ENCODE measurements at regions not wholly inside any gene's neighbourhood (a gene's known extent, or its start where the extent isn't known, plus 50 kb on each side); places are given as distances from the start of the nearest gene placed in this dataset.
A peak's percentile ranks its signal among the peaks of the same experiment; 100 is the strongest.

DNA sequence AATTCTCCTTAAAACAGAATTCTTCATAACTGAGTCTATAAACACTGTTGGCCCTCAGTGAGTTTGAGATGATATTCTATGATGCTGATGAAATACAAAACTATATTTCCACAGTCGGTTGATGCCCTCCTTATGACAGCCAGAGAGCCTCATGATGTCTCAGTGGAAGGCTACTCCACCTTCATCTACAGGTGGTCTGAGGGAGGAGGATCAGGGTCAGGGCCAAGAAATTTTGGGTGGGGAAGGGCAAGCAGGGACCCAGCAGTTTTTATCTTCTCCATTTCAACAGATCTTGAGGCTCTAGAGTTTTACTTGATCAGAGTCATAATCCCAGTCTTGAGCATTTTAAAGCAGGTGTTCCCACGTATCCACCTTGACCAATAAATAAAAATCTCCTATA, 90.8 kb downstream of the CCDC71L start:
- no peak overlapping the region for H4K12ac ChIP-seq (ENCODE audit: low read depth, low read length)
- no peak overlapping the region for H3K27ac ChIP-seq (ENCODE audit: low read depth, low read length)
- H3K23ac ChIP-seq (ENCODE audit: low read length), result no peak overlapping the region
- DNase-seq, result no peak
- peak overlapping the region; percentile 90 for H2BK120ac ChIP-seq (ENCODE audit: insufficient read depth, low read length, poor library complexity)
- H3K9ac ChIP-seq (ENCODE audit: low read length), result no peak overlapping the region
- no peaks in the 10 kb centered on the region for H3K27me3 ChIP-seq (ENCODE audit: insufficient read depth, low read length)
- no peaks in the 10 kb centered on the region for H3K79me2 ChIP-seq (ENCODE audit: control insufficient read depth, insufficient read depth, low read length, poor library complexity)
- H3K14ac ChIP-seq (ENCODE audit: low read length), result no peak overlapping the region
- no peaks in the 10 kb centered on the region for H3K9me3 ChIP-seq (ENCODE audit: insufficient read depth, low read depth, low read length)
- no peak overlapping the region for H3K4me2 ChIP-seq (ENCODE audit: low read length)
- no peak overlapping the region for H4K8ac ChIP-seq (ENCODE audit: low read depth, low read length)
- H2AFZ ChIP-seq (ENCODE audit: insufficient read depth, low read length, poor library complexity), result no peak overlapping the region
- H3K4me1 ChIP-seq (ENCODE audit: control insufficient read depth in 1 of 2, insufficient read depth in 2 of 2, low read length in 2 of 2), result peaks cover 16 to 25% of the 10 kb centered on the region in 2 experiments
- peak overlapping the region; percentile 82 for H4K91ac ChIP-seq (ENCODE audit: low read depth, low read length)
- H2BK12ac ChIP-seq (ENCODE audit: low read length), result peak overlapping the region; percentile 95
- no peak overlapping the region for H3K4ac ChIP-seq (ENCODE audit: low read depth, low read length)
- peaks cover 10% of the 10 kb centered on the region for H3K79me1 ChIP-seq (ENCODE audit: low read length)
- no peak overlapping the region for H3K4me3 ChIP-seq (ENCODE audit: low read depth, low read length)
- H3K18ac ChIP-seq (ENCODE audit: low read length), result no peak overlapping the region
- H3K36me3 ChIP-seq (ENCODE audit: control insufficient read depth in 1 of 2, insufficient read depth in 2 of 2, low read length in 2 of 2), result no peaks in the 10 kb centered on the region
- H2BK5ac ChIP-seq (ENCODE audit: low read depth, low read length, poor library complexity), result no peak overlapping the region
- WGBS (ENCODE audit: extremely low coverage, insufficient coverage, insufficient read length), result no CpG with 5 or more reads among the region's 2 CpGs
- peak overlapping the region; percentile 93 for H2AK5ac ChIP-seq (ENCODE audit: low read length)

DNA sequence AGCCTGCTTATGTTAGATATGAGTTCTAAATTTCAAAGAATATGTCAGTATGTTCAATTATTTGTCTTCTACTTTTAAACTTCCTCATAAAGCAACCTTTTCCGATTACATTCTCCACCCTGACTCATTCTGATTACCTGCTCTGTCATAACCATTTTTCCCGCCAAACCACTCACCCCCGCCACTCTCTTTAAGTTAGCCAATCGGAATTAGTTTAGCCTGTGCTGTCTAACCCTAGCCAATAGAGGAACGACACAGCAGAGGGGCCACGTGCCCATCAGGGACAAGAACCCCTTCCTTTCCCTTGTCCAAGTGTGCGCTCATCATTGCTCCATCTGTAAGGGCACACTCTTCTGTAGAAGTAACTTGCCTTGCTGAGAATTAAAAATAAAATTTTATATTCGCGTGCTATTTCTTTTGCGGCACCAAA, 91.4 kb downstream of the CCDC71L start:
- Histone ChIP-seq H3K27me3 (ENCODE audit: insufficient read depth, low read length) (no peaks in the 10 kb centered on the region), H3K4me1 (ENCODE audit: control insufficient read depth in 1 of 2, insufficient read depth in 2 of 2, low read length in 2 of 2) (peaks cover 16 to 25% of the 10 kb centered on the region in 2 experiments), H3K23ac (ENCODE audit: low read length) (no peak overlapping the region), H3K18ac (ENCODE audit: low read length) (no peak overlapping the region), H4K91ac (ENCODE audit: low read depth, low read length) (peak overlapping the region; percentile 77), H3K79me1 (ENCODE audit: low read length) (peaks cover 10% of the 10 kb centered on the region), H3K14ac (ENCODE audit: low read length) (peak overlapping the region; percentile 41), H2BK120ac (ENCODE audit: insufficient read depth, low read length, poor library complexity) (peak overlapping the region; percentile 62), H2AFZ (ENCODE audit: insufficient read depth, low read length, poor library complexity) (no peak overlapping the region), H4K12ac (ENCODE audit: low read depth, low read length) (no peak overlapping the region), H2BK12ac (ENCODE audit: low read length) (peak overlapping the region; percentile 48), H3K9ac (ENCODE audit: low read length) (no peak overlapping the region), H3K4me3 (ENCODE audit: low read depth, low read length) (no peak overlapping the region), H3K36me3 (ENCODE audit: control insufficient read depth in 1 of 2, insufficient read depth in 2 of 2, low read length in 2 of 2) (no peaks in the 10 kb centered on the region), H3K4ac (ENCODE audit: low read depth, low read length) (peak overlapping the region; percentile 10), H3K9me3 (ENCODE audit: insufficient read depth, low read depth, low read length) (no peaks in the 10 kb centered on the region), H2BK5ac (ENCODE audit: low read depth, low read length, poor library complexity) (peak overlapping the region; percentile 58), H3K79me2 (ENCODE audit: control insufficient read depth, insufficient read depth, low read length, poor library complexity) (no peaks in the 10 kb centered on the region), H3K4me2 (ENCODE audit: low read length) (no peak overlapping the region), H3K27ac (ENCODE audit: low read depth, low read length) (peak overlapping the region; percentile 73), H4K8ac (ENCODE audit: low read depth, low read length) (no peak overlapping the region), H2AK5ac (ENCODE audit: low read length) (no peak overlapping the region)
- no CpG with 5 or more reads among the region's 10 CpGs for WGBS (ENCODE audit: extremely low coverage, insufficient coverage, insufficient read length)
- peak in 1 of 2 donors; percentile 29 for DNase-seq

GRCh38 chr7:106568680-106569499, 92.1 kb downstream of the CCDC71L start:
- Histone ChIP-seq H3K9me3 (ENCODE audit: insufficient read depth, low read depth, low read length) (no peaks in the 10 kb centered on the region), H3K27me3 (ENCODE audit: insufficient read depth, low read length) (no peaks in the 10 kb centered on the region), H3K14ac (ENCODE audit: low read length) (no peak overlapping the region), H3K79me2 (ENCODE audit: control insufficient read depth, insufficient read depth, low read length, poor library complexity) (no peaks in the 10 kb centered on the region), H3K4me2 (ENCODE audit: low read length) (peak overlapping the region; percentile 25), H3K4ac (ENCODE audit: low read depth, low read length) (no peak overlapping the region), H2BK5ac (ENCODE audit: low read depth, low read length, poor library complexity) (peak overlapping the region; percentile 30), H3K4me1 (ENCODE audit: control insufficient read depth in 1 of 2, insufficient read depth in 2 of 2, low read length in 2 of 2) (peaks cover 16 to 25% of the 10 kb centered on the region in 2 experiments), H3K23ac (ENCODE audit: low read length) (no peak overlapping the region), H3K9ac (ENCODE audit: low read length) (no peak overlapping the region), H3K79me1 (ENCODE audit: low read length) (peaks cover 10% of the 10 kb centered on the region), H2BK12ac (ENCODE audit: low read length) (no peak overlapping the region), H3K4me3 (ENCODE audit: low read depth, low read length) (no peak overlapping the region), H3K36me3 (ENCODE audit: control insufficient read depth in 1 of 2, insufficient read depth in 2 of 2, low read length in 2 of 2) (no peaks in the 10 kb centered on the region), H4K8ac (ENCODE audit: low read depth, low read length) (no peak overlapping the region), H3K18ac (ENCODE audit: low read length) (no peak overlapping the region), H4K91ac (ENCODE audit: low read depth, low read length) (no peak overlapping the region), H2BK120ac (ENCODE audit: insufficient read depth, low read length, poor library complexity) (no peak overlapping the region), H2AK5ac (ENCODE audit: low read length) (no peak overlapping the region), H2AFZ (ENCODE audit: insufficient read depth, low read length, poor library complexity) (no peak overlapping the region), H3K27ac (ENCODE audit: low read depth, low read length) (peak overlapping the region; percentile 73), H4K12ac (ENCODE audit: low read depth, low read length) (no peak overlapping the region)
- DNase-seq, result peak; percentile 96 to 99
- WGBS (ENCODE audit: extremely low coverage, insufficient coverage, insufficient read length), result no CpG with 5 or more reads among the region's 4 CpGs

GRCh38 chr7:106568002-106568679, 92.8 kb downstream of the CCDC71L start:
- Histone ChIP-seq H2BK5ac (ENCODE audit: low read depth, low read length, poor library complexity) (peak overlapping the region; percentile 30), H3K4me1 (ENCODE audit: control insufficient read depth in 1 of 2, insufficient read depth in 2 of 2, low read length in 2 of 2) (peaks cover 16 to 25% of the 10 kb centered on the region in 2 experiments), H3K9me3 (ENCODE audit: insufficient read depth, low read depth, low read length) (no peaks in the 10 kb centered on the region), H3K27me3 (ENCODE audit: insufficient read depth, low read length) (no peaks in the 10 kb centered on the region), H3K79me1 (ENCODE audit: low read length) (peaks cover 10% of the 10 kb centered on the region), H2BK12ac (ENCODE audit: low read length) (no peak overlapping the region), H3K14ac (ENCODE audit: low read length) (no peak overlapping the region), H4K8ac (ENCODE audit: low read depth, low read length) (no peak overlapping the region), H4K12ac (ENCODE audit: low read depth, low read length) (no peak overlapping the region), H2AK5ac (ENCODE audit: low read length) (no peak overlapping the region), H3K23ac (ENCODE audit: low read length) (no peak overlapping the region), H2BK120ac (ENCODE audit: insufficient read depth, low read length, poor library complexity) (no peak overlapping the region), H3K4me2 (ENCODE audit: low read length) (no peak overlapping the region), H3K36me3 (ENCODE audit: control insufficient read depth in 1 of 2, insufficient read depth in 2 of 2, low read length in 2 of 2) (no peaks in the 10 kb centered on the region), H3K79me2 (ENCODE audit: control insufficient read depth, insufficient read depth, low read length, poor library complexity) (no peaks in the 10 kb centered on the region), H3K9ac (ENCODE audit: low read length) (no peak overlapping the region), H3K18ac (ENCODE audit: low read length) (no peak overlapping the region), H2AFZ (ENCODE audit: insufficient read depth, low read length, poor library complexity) (no peak overlapping the region), H4K91ac (ENCODE audit: low read depth, low read length) (no peak overlapping the region), H3K4me3 (ENCODE audit: low read depth, low read length) (no peak overlapping the region), H3K27ac (ENCODE audit: low read depth, low read length) (peak overlapping the region; percentile 80), H3K4ac (ENCODE audit: low read depth, low read length) (no peak overlapping the region)
- DNase-seq, result no peak
- no CpG with 5 or more reads among the region's 2 CpGs for WGBS (ENCODE audit: extremely low coverage, insufficient coverage, insufficient read length)
